Osteocyte (in vitro differentiated cells): ENCODE measurements at regions not wholly inside any gene's neighbourhood (a gene's known extent, or its start where the extent isn't known, plus 50 kb on each side); places are given as distances from the start of the nearest gene placed in this dataset.
A peak's percentile ranks its signal among the peaks of the same experiment; 100 is the strongest.

Experiments used
- DNase-seq: peaks from one replicate; pipeline ENCODE4 v3.0.0; 2021; ENCODE audit warnings: mixed read lengths; ENCODE audit not compliant: unreplicated experiment; ENCODE audit errors: extremely low spot score
- H3K27ac Mint-ChIP-seq: one replicate; pipeline ENCODE4 v1.8.0; 2021; ENCODE audit warnings: mild to moderate bottlenecking, mixed read lengths; ENCODE audit not compliant: unreplicated experiment
- H3K27me3 Mint-ChIP-seq: one replicate; pipeline ENCODE4 v1.8.0; 2021; ENCODE audit warnings: mixed read lengths; ENCODE audit not compliant: unreplicated experiment
- H3K36me3 Mint-ChIP-seq: one replicate; pipeline ENCODE4 v1.8.0; 2021; ENCODE audit warnings: mixed read lengths; ENCODE audit not compliant: unreplicated experiment
- H3K4me1 Mint-ChIP-seq: one replicate; pipeline ENCODE4 v1.8.0; 2021; ENCODE audit warnings: mixed read lengths; ENCODE audit not compliant: unreplicated experiment
- H3K4me3 Mint-ChIP-seq: one replicate; pipeline ENCODE4 v1.8.0; 2021; ENCODE audit warnings: mild to moderate bottlenecking, moderate library complexity, mixed read lengths; ENCODE audit not compliant: unreplicated experiment
- H3K9me3 Mint-ChIP-seq: one replicate; pipeline ENCODE4 v1.8.0; 2021; ENCODE audit warnings: mixed read lengths; ENCODE audit not compliant: unreplicated experiment
- TF ChIP-seq, protein P1 (sequence below): fragments of 200-600 bp; sonication (generic); IDR thresholded peaks from 2 replicates; pipeline ENCODE4 v1.5.0; 2021; ENCODE audit warnings: antibody characterized with exemption, mild to moderate bottlenecking, moderate library complexity

DNA sequence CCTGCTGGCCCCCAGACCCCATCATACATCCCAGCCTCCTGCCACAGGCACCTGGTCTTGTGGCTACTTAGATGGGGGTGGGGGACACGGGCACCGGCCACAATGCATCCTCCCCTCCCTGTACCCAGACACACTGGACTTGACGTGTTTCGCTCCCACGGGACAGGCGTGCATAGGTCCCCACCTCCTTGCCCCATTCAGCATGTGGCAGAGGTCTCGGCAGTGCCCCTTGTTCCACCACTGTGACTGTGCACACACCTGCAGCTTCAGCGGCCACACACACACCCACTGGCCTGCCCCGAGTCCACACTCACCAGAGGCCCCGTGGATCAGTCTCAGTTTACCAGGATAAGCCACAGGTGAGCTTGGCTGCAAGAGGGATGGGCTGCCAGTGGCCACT lies 109.6 kb downstream of the ENGASE start:
- Mint-ChIP-seq H3K27me3 (peaks cover 60% of the 10 kb centered on the region), H3K4me1 (peaks cover 6% of the 10 kb centered on the region), H3K27ac (no peak overlapping the region), H3K9me3 (no peaks in the 10 kb centered on the region), H3K36me3 (no peaks in the 10 kb centered on the region), H3K4me3 (no peak overlapping the region)
- TF ChIP-seq, protein P1, sequence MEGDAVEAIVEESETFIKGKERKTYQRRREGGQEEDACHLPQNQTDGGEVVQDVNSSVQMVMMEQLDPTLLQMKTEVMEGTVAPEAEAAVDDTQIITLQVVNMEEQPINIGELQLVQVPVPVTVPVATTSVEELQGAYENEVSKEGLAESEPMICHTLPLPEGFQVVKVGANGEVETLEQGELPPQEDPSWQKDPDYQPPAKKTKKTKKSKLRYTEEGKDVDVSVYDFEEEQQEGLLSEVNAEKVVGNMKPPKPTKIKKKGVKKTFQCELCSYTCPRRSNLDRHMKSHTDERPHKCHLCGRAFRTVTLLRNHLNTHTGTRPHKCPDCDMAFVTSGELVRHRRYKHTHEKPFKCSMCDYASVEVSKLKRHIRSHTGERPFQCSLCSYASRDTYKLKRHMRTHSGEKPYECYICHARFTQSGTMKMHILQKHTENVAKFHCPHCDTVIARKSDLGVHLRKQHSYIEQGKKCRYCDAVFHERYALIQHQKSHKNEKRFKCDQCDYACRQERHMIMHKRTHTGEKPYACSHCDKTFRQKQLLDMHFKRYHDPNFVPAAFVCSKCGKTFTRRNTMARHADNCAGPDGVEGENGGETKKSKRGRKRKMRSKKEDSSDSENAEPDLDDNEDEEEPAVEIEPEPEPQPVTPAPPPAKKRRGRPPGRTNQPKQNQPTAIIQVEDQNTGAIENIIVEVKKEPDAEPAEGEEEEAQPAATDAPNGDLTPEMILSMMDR, result no peak
- no peak for DNase-seq

DNA sequence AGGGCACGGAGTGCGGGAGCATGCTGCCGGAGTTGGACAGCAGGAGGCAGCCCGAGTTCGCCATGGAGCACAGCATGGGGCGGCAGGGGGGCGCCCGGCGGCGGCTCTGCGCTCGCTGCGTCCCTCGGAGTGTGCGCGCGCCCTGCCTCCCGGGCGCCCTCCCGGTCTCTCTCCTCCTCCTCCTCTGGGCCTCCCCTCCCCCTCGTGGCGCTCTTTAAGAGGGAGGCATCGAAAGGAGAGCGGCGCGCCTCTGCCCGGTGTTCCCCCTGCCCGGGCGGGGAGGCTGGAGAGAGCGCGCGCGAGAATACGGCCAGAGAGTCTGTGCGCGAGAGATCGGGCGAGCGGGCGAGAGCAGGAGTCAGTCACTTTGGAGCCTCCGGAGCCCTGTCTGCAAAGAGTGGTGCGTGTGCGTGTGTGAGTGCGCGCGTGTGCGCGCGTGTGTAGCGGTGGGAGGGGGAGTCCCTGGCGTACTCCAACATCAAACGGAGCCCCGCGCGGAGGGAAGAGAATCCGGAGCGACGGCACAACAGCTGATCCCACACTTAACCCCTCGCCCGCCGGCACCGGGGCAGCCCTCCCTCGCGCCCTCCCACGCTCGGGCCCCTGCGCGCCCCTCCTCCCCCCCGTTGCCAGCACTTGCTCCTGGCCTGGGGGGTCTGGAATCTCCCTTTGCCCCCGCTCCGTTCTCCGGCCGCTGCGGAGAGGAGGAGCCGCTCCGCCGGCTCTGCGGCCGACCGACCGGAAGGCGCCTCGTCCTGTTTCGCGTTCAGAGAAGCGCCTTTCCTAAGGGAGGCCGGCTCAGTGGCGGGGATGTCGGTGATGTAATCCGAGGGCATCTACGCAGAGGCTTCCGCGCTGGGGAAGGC lies 108.9 kb downstream of the ENGASE start:
- Mint-ChIP-seq H3K4me1 (peaks cover 6% of the 10 kb centered on the region), H3K27ac (no peak overlapping the region), H3K4me3 (peak overlapping the region; percentile 47), H3K36me3 (no peaks in the 10 kb centered on the region), H3K9me3 (no peaks in the 10 kb centered on the region), H3K27me3 (peaks cover 65% of the 10 kb centered on the region)
- TF ChIP-seq, protein P1, result no peak
- DNase-seq, result no peak

DNA sequence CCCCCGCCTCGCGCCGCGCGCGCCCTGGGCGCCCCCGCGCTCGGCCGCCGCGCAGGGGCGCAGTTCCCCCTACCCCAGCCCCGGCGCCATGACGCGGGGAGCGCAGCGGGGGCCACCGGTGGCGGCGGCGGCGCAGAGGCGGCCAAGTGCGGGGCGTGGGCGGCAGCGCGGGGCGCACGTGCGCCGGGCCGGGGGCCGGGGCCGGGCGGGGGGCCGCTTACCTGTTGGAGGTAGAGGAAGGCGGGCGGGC lies 108.3 kb downstream of the ENGASE start:
- no peak overlapping the region for H3K27ac Mint-ChIP-seq
- peaks cover 6% of the 10 kb centered on the region for H3K4me1 Mint-ChIP-seq
- no peaks in the 10 kb centered on the region for H3K36me3 Mint-ChIP-seq
- DNase-seq, result no peak
- H3K4me3 Mint-ChIP-seq, result no peak overlapping the region
- TF ChIP-seq, protein P1, result no peak
- peaks cover 67% of the 10 kb centered on the region for H3K27me3 Mint-ChIP-seq
- H3K9me3 Mint-ChIP-seq, result no peaks in the 10 kb centered on the region

DNA sequence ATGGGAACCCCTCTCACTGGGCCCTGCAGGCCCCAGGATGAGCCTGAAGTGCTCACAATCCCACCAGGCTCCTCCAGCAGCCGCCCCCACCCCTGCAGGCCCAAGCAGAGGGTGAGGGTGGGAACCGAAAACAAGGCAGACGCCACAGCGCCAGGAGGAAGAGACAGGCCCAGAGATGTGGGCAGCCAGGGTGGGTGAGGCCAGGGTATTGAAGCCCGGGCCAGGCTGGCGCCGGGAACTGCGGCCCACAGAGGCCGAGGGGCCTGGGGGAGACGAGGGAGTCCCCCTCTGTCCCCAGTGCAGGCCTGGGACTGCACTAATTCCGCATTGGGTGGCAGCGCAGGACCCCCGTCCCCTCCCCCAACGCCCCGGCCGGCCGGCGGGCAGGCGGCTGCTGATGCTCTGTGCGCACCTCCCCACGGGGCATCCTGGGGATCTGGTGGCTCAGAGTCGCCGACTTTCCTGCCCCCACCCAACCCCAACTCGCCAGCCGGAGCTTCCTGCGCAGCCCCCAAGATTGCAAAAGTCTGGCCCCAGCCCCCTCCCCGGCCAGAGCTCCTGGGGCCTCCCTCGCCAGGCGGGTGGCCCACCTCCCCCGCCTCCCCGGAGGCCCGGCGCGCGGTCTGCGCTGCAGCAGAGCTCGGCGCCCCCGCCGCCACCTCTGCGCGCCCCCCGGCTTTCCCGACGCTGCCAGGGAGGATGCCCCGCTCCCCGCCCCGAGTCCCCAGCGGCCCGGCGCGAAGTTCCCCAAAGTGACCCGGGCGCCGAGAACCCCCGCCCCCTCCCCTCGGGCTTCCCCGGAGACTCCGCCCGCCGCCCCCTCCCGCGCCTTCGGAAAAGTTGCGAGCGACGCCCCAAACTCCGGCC lies 107.8 kb downstream of the ENGASE start:
- TF ChIP-seq, protein P1, result no peak
- H3K9me3 Mint-ChIP-seq, result no peaks in the 10 kb centered on the region
- no peak overlapping the region for H3K27ac Mint-ChIP-seq
- H3K4me1 Mint-ChIP-seq, result peaks cover 6% of the 10 kb centered on the region
- peaks cover 69% of the 10 kb centered on the region for H3K27me3 Mint-ChIP-seq
- H3K4me3 Mint-ChIP-seq, result no peak overlapping the region
- H3K36me3 Mint-ChIP-seq, result no peaks in the 10 kb centered on the region
- no peak for DNase-seq

DNA sequence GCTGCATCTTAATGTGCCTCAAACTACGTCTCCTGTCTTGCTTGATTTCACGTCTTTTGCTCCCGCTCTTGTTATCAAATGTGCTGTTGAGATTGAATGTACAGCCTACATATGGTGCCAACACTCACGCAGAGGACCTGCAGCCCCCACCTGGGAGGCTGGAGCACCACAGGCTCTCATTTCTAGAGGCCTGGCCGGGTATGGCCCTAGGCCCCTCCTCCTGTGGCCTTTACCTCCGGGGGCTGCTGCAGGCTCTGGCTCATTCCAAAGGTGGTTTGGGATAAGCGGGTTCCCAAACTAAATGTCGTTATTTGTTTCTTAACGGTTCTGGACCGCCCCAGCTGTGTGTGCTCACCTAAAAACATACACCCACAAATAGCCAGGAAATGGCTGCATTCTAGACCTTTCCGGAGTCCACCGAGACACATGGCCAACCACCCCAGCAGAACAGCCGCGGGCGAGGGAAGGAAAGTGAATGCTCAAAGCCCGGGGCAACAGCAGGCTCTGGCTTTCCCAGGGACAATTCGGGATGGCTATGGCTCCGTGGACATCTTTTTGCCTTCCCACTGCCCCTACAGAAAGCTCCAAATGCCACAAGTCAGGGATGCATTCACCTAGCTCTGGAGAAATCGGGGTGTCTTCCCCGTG lies 105.9 kb downstream of the ENGASE start:
- H3K4me1 Mint-ChIP-seq, result peaks cover 6% of the 10 kb centered on the region
- H3K27ac Mint-ChIP-seq, result no peak overlapping the region
- H3K27me3 Mint-ChIP-seq, result peaks cover 54% of the 10 kb centered on the region
- no peak for DNase-seq
- H3K9me3 Mint-ChIP-seq, result no peaks in the 10 kb centered on the region
- H3K4me3 Mint-ChIP-seq, result no peak overlapping the region
- TF ChIP-seq, protein P1, result no peak
- no peaks in the 10 kb centered on the region for H3K36me3 Mint-ChIP-seq
